ENCODE measurements at regions not wholly inside any gene's neighbourhood (a gene's known extent, or its start where the extent isn't known, plus 50 kb on each side); places are given as distances from the start of the nearest gene placed in this dataset.

DNA sequence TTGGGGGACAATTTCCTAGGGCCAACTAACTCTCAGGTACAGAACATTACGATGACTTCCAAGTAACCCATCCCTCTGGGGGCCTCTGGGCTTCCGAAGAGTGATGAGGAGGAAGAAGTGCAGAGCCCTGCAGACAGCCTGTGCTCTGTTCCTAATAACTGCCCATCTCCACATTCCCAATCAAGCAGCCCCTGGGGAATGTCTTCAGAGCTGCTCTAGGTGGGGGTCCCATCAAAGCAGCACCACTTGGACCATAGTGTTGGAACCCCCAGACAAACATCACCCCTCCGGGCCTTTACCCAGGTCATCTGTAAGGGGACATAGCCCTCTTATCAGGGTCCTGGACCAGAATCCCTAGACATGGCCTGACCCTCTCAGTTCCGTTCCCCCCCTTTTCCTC is 357.3 kb downstream of the NPHP4 start:
- TF ChIP-seq, protein P1, sequence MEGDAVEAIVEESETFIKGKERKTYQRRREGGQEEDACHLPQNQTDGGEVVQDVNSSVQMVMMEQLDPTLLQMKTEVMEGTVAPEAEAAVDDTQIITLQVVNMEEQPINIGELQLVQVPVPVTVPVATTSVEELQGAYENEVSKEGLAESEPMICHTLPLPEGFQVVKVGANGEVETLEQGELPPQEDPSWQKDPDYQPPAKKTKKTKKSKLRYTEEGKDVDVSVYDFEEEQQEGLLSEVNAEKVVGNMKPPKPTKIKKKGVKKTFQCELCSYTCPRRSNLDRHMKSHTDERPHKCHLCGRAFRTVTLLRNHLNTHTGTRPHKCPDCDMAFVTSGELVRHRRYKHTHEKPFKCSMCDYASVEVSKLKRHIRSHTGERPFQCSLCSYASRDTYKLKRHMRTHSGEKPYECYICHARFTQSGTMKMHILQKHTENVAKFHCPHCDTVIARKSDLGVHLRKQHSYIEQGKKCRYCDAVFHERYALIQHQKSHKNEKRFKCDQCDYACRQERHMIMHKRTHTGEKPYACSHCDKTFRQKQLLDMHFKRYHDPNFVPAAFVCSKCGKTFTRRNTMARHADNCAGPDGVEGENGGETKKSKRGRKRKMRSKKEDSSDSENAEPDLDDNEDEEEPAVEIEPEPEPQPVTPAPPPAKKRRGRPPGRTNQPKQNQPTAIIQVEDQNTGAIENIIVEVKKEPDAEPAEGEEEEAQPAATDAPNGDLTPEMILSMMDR (IDR thresholded peaks at IDR 0.05), result no peak
- TF ChIP-seq POLR2A (IDR thresholded peaks at IDR 0.05), result no peak
